Thyroid gland (tissue), 4 donors: ENCODE measurements at regions not wholly inside any gene's neighbourhood (a gene's known extent, or its start where the extent isn't known, plus 50 kb on each side); places are given as distances from the start of the nearest gene placed in this dataset.

Experiments
- DNase-seq, 2 donors: peaks; one replicate each; pipeline ENCODE4 v3.0.0-alpha.2; 2019
- H3K27ac ChIP-seq, 3 donors: fragments of 200-600 bp; sonication (generic); 1 replicate in 2 of 3; 2 replicates in 1 of 3; pipeline ENCODE4 v1.5.1; 2016 to 2019; ENCODE audit warnings: mild to moderate bottlenecking in 1 of 3, moderate library complexity in 1 of 3
- H3K27me3 ChIP-seq: fragments of 200-600 bp; sonication (generic); one replicate; pipeline ENCODE4 v1.5.1; 2019
- H3K36me3 ChIP-seq, 2 donors: fragments of 200-600 bp; sonication (generic); one replicate each; pipeline ENCODE4 v1.5.1; 2016 to 2019
- H3K4me1 ChIP-seq, 2 donors: fragments of 200-600 bp; sonication (generic); one replicate each; pipeline ENCODE4 v1.5.1; 2017 to 2019
- H3K4me3 ChIP-seq, 3 donors: fragments of 200-600 bp; sonication (generic); replicated peaks in 1 of 3; 1 replicate in 2 of 3; 2 replicates in 1 of 3; pipeline ENCODE4 v1.5.1; 2016; ENCODE audit warnings: mild to moderate bottlenecking in 1 of 3
- H3K9me3 ChIP-seq: fragments of 200-600 bp; sonication (generic); one replicate; pipeline ENCODE4 v1.5.1; 2017
- POLR2A ChIP-seq, 2 donors: fragments of 450-650 bp; IDR thresholded peaks; one replicate each; pipeline ENCODE4 v1.6.1; 2017; ENCODE audit warnings: antibody characterized with exemption in 2 of 2, mild to moderate bottlenecking in 2 of 2, moderate library complexity in 1 of 2
- WGBS, 2 donors: methylation state at CpG; one replicate each; pipeline ENCODE4 v1.1.5; 2017; 5-methylcytosine and 5-hydroxymethylcytosine counted together
- intact Hi-C: fragments of 100-400 bp; cut with DNase I; formaldehyde crosslinking; loops from one replicate; pipeline ENCODE4 v1.15.1; 2023
- TF ChIP-seq, protein P1 (sequence below), 6 experiments: fragments of 200-600 bp in 3 of 6; fragments of 450-650 bp in 3 of 6; sonication (generic) in 3 of 6; IDR thresholded peaks; one replicate each; pipeline ENCODE4 v1.5.1; 2016 to 2019; ENCODE audit warnings: antibody characterized with exemption in 6 of 6, mild to moderate bottlenecking in 2 of 6, inconsistent platforms in 1 of 6, moderate library complexity in 1 of 6

DNA sequence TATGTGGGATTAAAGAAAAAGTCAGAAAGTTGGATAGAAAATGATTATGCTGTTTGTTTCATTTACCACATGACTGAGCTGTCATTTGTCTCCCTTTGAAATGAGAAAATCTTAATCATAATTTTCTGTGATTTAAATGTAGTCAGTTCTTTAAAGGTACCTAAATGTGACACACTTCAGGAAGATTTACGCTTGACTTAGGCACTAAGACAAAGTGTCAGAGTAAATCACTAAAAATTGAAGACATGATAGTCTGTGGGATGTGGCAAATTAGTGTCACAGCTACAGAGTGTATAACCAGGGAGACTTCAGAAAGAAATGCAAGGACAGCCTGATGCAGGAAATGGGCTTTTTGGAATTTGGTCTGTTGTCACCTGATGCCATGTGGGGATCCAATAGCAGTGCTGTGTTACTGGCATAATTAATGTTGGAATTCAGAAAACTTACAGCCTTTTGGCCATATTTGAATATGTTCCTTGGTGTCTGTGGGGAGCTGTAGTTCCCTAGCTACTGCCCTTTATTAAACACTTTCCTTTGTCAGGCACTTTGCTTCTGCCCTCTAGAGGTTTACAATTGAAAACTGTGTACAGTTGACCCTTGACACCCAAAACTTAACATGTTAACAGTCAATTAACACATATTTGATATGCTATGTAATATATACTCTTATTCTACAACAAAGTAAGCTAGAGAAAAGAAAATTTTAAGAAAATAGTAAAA is 493.8 kb downstream of the UTRN start:
- Histone ChIP-seq H3K4me1 (peaks cover 0 to 5% of the 10 kb centered on the region in 2 donors), H3K27me3 (no peaks in the 10 kb centered on the region), H3K36me3 (peaks cover 16 to 19% of the 10 kb centered on the region in 2 donors), H3K4me3 (no peak overlapping the region), H3K9me3 (no peaks in the 10 kb centered on the region), H3K27ac (no peak overlapping the region)
- DNase-seq: no peak
- WGBS, 2 donors: 100% methylated on average over 1 of the region's 1 CpG
- TF ChIP-seq, protein P1, sequence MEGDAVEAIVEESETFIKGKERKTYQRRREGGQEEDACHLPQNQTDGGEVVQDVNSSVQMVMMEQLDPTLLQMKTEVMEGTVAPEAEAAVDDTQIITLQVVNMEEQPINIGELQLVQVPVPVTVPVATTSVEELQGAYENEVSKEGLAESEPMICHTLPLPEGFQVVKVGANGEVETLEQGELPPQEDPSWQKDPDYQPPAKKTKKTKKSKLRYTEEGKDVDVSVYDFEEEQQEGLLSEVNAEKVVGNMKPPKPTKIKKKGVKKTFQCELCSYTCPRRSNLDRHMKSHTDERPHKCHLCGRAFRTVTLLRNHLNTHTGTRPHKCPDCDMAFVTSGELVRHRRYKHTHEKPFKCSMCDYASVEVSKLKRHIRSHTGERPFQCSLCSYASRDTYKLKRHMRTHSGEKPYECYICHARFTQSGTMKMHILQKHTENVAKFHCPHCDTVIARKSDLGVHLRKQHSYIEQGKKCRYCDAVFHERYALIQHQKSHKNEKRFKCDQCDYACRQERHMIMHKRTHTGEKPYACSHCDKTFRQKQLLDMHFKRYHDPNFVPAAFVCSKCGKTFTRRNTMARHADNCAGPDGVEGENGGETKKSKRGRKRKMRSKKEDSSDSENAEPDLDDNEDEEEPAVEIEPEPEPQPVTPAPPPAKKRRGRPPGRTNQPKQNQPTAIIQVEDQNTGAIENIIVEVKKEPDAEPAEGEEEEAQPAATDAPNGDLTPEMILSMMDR (IDR thresholded peaks at IDR 0.05): peak in 1 of 6 experiments; percentile 15
- TF ChIP-seq POLR2A (IDR thresholded peaks at IDR 0.05): no peak
- intact Hi-C loops: no loop called here

DNA sequence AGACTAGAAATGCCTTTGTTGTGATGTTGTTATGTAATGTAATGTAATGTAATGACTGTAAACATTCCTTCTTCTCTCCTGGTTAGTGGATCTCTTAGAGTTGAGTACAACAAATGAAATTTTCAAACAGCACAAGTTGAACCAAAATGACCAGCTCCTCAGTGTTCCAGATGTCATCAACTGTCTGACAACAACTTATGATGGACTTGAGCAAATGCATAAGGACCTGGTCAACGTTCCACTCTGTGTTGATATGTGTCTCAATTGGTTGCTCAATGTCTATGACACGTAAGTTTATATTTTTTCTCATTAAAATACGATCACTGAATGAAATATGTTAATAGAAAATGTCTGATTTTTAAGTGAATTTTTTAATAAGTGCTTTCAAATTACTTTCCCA is 496.7 kb downstream of the UTRN start:
- H3K9me3 ChIP-seq: no peaks in the 10 kb centered on the region
- WGBS, 2 donors: 85 to 95% methylated on average over 3 of the region's 3 CpGs
- TF ChIP-seq POLR2A (IDR thresholded peaks at IDR 0.05): no peak
- TF ChIP-seq, protein P1 (IDR thresholded peaks at IDR 0.05): no peak
- no peak overlapping the region for H3K4me3 ChIP-seq
- no peaks in the 10 kb centered on the region for H3K36me3 ChIP-seq
- no peak for DNase-seq
- no peak overlapping the region for H3K27ac ChIP-seq
- H3K4me1 ChIP-seq: peaks cover 0 to 7% of the 10 kb centered on the region in 2 donors
- H3K27me3 ChIP-seq: no peaks in the 10 kb centered on the region
- intact Hi-C loops: no loop called here

DNA sequence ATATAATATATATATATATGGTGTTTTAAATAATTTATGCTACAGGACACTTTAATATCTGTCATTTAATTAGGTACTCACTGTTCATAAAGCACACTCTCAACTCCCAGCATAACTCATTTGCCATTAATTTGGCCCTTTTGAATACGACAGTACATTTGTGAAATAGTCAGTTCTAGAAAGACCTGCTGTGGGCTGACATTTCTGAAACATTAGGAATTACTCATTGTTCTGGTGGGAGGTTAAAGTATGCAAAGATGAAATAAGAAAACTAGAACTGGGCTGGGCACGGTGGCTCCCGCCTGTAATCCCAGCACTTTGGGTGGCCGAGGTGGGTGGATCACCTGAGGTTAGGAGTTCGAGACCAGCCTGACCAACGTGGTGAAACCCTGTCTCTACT is 497.5 kb downstream of the UTRN start:
- H3K9me3 ChIP-seq: no peaks in the 10 kb centered on the region
- no peak overlapping the region for H3K4me3 ChIP-seq
- 95 to 96% methylated on average over 6 of the region's 6 CpGs for WGBS, 2 donors
- H3K36me3 ChIP-seq: no peaks in the 10 kb centered on the region
- peaks cover 0 to 7% of the 10 kb centered on the region in 2 donors for H3K4me1 ChIP-seq
- H3K27ac ChIP-seq: no peak overlapping the region
- H3K27me3 ChIP-seq: no peaks in the 10 kb centered on the region
- TF ChIP-seq, protein P1 (IDR thresholded peaks at IDR 0.05): no peak
- TF ChIP-seq POLR2A (IDR thresholded peaks at IDR 0.05): no peak
- no peak for DNase-seq
- intact Hi-C loops: no loop called here

DNA sequence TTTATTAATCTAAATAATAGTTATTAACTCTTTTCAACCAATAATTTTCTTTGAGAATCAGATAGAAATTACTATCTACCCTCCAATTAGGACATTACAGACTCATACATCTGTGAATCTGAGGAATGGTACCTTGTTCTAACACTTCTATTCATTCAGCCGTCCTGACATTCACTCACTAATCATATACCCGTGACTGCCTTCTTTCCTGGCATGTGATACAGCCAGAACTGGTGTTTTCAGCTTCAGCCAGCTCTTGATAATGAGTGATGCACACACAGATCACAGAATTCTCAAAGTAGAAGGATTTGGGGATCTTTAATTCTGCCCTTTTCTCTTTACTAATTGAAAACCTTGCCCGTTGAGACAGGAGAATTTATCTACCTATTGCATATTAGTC is 499.9 kb downstream of the UTRN start:
- no peak overlapping the region for H3K4me3 ChIP-seq
- peaks cover 0 to 7% of the 10 kb centered on the region in 2 donors for H3K4me1 ChIP-seq
- TF ChIP-seq, protein P1 (IDR thresholded peaks at IDR 0.05): no peak
- TF ChIP-seq POLR2A (IDR thresholded peaks at IDR 0.05): no peak
- intact Hi-C loops: no loop called here
- no peaks in the 10 kb centered on the region for H3K36me3 ChIP-seq
- H3K27me3 ChIP-seq: no peaks in the 10 kb centered on the region
- DNase-seq: peak; percentile 15 to 40
- H3K27ac ChIP-seq: peak overlapping the region in 1 of 3 donors; percentile 1
- H3K9me3 ChIP-seq: no peaks in the 10 kb centered on the region
- 57 to 69% methylated on average over 3 of the region's 3 CpGs for WGBS, 2 donors

DNA sequence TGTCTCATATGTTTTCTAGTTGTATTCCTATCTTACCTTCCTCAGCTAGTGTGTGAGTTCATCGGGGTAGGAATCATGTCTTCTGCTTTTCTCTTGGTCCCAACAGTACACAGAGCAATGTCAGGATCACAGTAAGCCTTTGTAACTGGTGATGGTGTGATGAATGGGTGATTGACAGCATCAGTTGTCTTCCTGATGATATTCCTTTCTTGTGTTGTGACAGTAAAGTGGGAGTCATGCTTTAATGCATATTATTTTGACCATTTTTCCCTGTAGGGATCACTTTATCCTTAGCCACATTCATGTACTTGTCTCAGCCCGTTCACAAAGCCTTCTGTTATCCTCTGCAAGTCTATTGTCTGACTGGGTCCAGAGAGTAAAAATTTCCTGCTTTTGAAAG is 501.7 kb downstream of the UTRN start:
- whole genome bisulfite sequencing, 2 donors: 94 to 98% methylated on average over 2 of the region's 2 CpGs
- DNase-seq: no peak
- Histone ChIP-seq H3K4me3 (no peak overlapping the region), H3K27ac (no peak overlapping the region), H3K4me1 (peaks cover 0 to 7% of the 10 kb centered on the region in 2 donors), H3K36me3 (no peaks in the 10 kb centered on the region), H3K9me3 (no peaks in the 10 kb centered on the region), H3K27me3 (no peaks in the 10 kb centered on the region)
- TF ChIP-seq POLR2A (IDR thresholded peaks at IDR 0.05): no peak
- TF ChIP-seq, protein P1 (IDR thresholded peaks at IDR 0.05): no peak
- intact Hi-C loops: no loop called here
